GM23338 (cell line): ENCODE measurements at regions not wholly inside any gene's neighbourhood (a gene's known extent, or its start where the extent isn't known, plus 50 kb on each side); places are given as distances from the start of the nearest gene placed in this dataset.

Source experiments
- ATAC-seq: fragments of 200-7000 bp; cut with Tn5 transposase; 3 replicates; pipeline ENCODE4 v1.9.1; 2020
- DNase-seq: peaks from one replicate; pipeline ENCODE4 v3.0.0-alpha.2; 2015; ENCODE audit warnings: low spot score
- H2AFZ ChIP-seq: fragments of 200-600 bp; sonication (generic); 2 replicates; pipeline ENCODE4 v1.8.0; 2016; ENCODE audit warnings: antibody characterized with exemption, mild to moderate bottlenecking, moderate library complexity
- H3F3A ChIP-seq: fragments of 200-600 bp; sonication (generic); replicated peaks from 2 replicates; pipeline ENCODE4 v1.8.0; 2017; ENCODE audit warnings: antibody characterized with exemption, mixed run types, low read depth
- H3K27ac ChIP-seq: fragments of 200-600 bp; sonication (generic); 2 replicates; pipeline ENCODE4 v1.6.1; 2016; ENCODE audit warnings: low read depth
- H3K27me3 ChIP-seq: fragments of 200-600 bp; sonication (generic); 2 replicates; pipeline ENCODE4 v1.8.0; 2016; ENCODE audit warnings: mild to moderate bottlenecking, mixed run types, moderate library complexity; ENCODE audit not compliant: insufficient read depth
- H3K36me3 ChIP-seq: fragments of 200-600 bp; sonication (generic); 2 replicates; pipeline ENCODE4 v1.8.0; 2016; ENCODE audit warnings: mild to moderate bottlenecking; ENCODE audit not compliant: insufficient read depth
- H3K4me1 ChIP-seq: fragments of 200-600 bp; sonication (generic); 2 replicates; pipeline ENCODE4 v1.8.0; 2016; ENCODE audit warnings: mild to moderate bottlenecking, moderate library complexity; ENCODE audit not compliant: insufficient read depth
- H3K4me2 ChIP-seq: fragments of 200-600 bp; sonication (generic); 2 replicates; pipeline ENCODE4 v1.7.1; 2017; ENCODE audit warnings: mixed run types
- H3K4me3 ChIP-seq: fragments of 200-600 bp; sonication (generic); 2 replicates; pipeline ENCODE4 v1.6.1; 2016; ENCODE audit warnings: mixed run types
- H3K79me2 ChIP-seq: fragments of 200-600 bp; sonication (generic); replicated peaks from 2 replicates; pipeline ENCODE4 v1.8.0; 2017; ENCODE audit warnings: mild to moderate bottlenecking; ENCODE audit not compliant: insufficient read depth
- H3K9me2 ChIP-seq: fragments of 200-600 bp; sonication (generic); 2 replicates; pipeline ENCODE4 v1.8.0; 2017; ENCODE audit not compliant: insufficient read depth
- H4K20me1 ChIP-seq: fragments of 200-600 bp; sonication (generic); replicated peaks from 2 replicates; pipeline ENCODE4 v1.8.0; 2017; ENCODE audit warnings: mild to moderate bottlenecking; ENCODE audit not compliant: insufficient read depth
- H3K27ac Mint-ChIP-seq: 2 replicates; pipeline ENCODE4 v1.8.0; 2020; ENCODE audit warnings: inconsistent platforms, mild to moderate bottlenecking, moderate library complexity, mixed read lengths
- H3K27me3 Mint-ChIP-seq: 3 replicates; pipeline ENCODE4 v1.8.0; 2022; ENCODE audit warnings: low read depth, mild to moderate bottlenecking, moderate library complexity, mixed read lengths, inconsistent platforms; ENCODE audit not compliant: insufficient read depth, poor library complexity
- H3K36me3 Mint-ChIP-seq: 3 replicates; pipeline ENCODE4 v1.8.0; 2021; ENCODE audit warnings: low read depth, mild to moderate bottlenecking, inconsistent platforms, moderate library complexity, mixed read lengths
- H3K4me1 Mint-ChIP-seq: 3 replicates; pipeline ENCODE4 v1.8.0; 2020; ENCODE audit warnings: mild to moderate bottlenecking, inconsistent platforms, mixed read lengths
- H3K4me3 Mint-ChIP-seq: 3 replicates; pipeline ENCODE4 v1.8.0; 2021; ENCODE audit warnings: moderate library complexity, mild to moderate bottlenecking, inconsistent platforms, mixed read lengths
- H3K9me3 Mint-ChIP-seq: 3 replicates; pipeline ENCODE4 v1.8.0; 2020; ENCODE audit warnings: moderate library complexity, mild to moderate bottlenecking, inconsistent platforms, mixed read lengths
- CREB1 ChIP-seq: fragments of 250-450 bp; sonication (Bioruptor Pico); IDR thresholded peaks from 2 replicates; pipeline ENCODE4 v1.5.0; 2020; ENCODE audit warnings: low read depth, mild to moderate bottlenecking, moderate library complexity
- EZH2 ChIP-seq: fragments of 200-600 bp; sonication (generic); IDR thresholded peaks from one replicate; pipeline ENCODE4 v1.8.0; 2017; ENCODE audit warnings: antibody characterized with exemption, mild to moderate bottlenecking, low read depth; ENCODE audit not compliant: unreplicated experiment
- EZH2phosphoT487 ChIP-seq: fragments of 200-600 bp; sonication (generic); IDR thresholded peaks from one replicate; pipeline ENCODE4 v1.8.1; 2018; ENCODE audit warnings: antibody characterized with exemption; ENCODE audit not compliant: unreplicated experiment
- JUNB ChIP-seq: IDR thresholded peaks from one replicate; pipeline ENCODE4 v1.6.1; 2016; ENCODE audit warnings: antibody characterized with exemption; ENCODE audit not compliant: unreplicated experiment
- NANOG ChIP-seq: IDR thresholded peaks from 2 replicates; pipeline ENCODE4 v1.6.1; 2016; ENCODE audit warnings: antibody characterized with exemption, borderline replicate concordance
- POLR2AphosphoS5 ChIP-seq: IDR thresholded peaks from 2 replicates; pipeline ENCODE4 v1.6.1; 2016; ENCODE audit warnings: antibody characterized with exemption, low read depth
- STAT1 ChIP-seq: IDR thresholded peaks from one replicate; pipeline ENCODE4 v1.6.1; 2016; ENCODE audit warnings: antibody characterized with exemption; ENCODE audit not compliant: unreplicated experiment
- ZNF114 ChIP-seq: fragments of 250-450 bp; sonication (Bioruptor Pico); IDR thresholded peaks from 2 replicates; pipeline ENCODE4 v1.5.0; 2020; ENCODE audit warnings: mild to moderate bottlenecking, moderate library complexity
- ZNF331 ChIP-seq: fragments of 250-450 bp; sonication (Bioruptor Pico); IDR thresholded peaks from 2 replicates; pipeline ENCODE4 v1.5.0; 2020; ENCODE audit warnings: low read depth, mild to moderate bottlenecking, moderate library complexity
- TF ChIP-seq, protein P1 (sequence below): IDR thresholded peaks from 2 replicates; pipeline ENCODE4 v1.6.1; 2016; ENCODE audit warnings: antibody characterized with exemption
- TF ChIP-seq, protein P2 (sequence below), 2 experiments: fragments of 200-600 bp in 1 of 2; sonication (generic) in 1 of 2; conservative IDR thresholded peaks; 2 replicates each; pipeline versions ENCODE4 v1.5.1 to v1.6.1; 2016 to 2017; ENCODE audit warnings: antibody characterized with exemption in 2 of 2, low read depth in 2 of 2, mild to moderate bottlenecking in 2 of 2, moderate library complexity in 1 of 2
- TF ChIP-seq, protein P3 (sequence below): IDR thresholded peaks from one replicate; pipeline ENCODE4 v1.6.1; 2018; ENCODE audit warnings: antibody characterized with exemption; ENCODE audit not compliant: unreplicated experiment
- TF ChIP-seq, protein P4 (sequence below): fragments of 250-450 bp; sonication (Bioruptor Pico); IDR thresholded peaks from 2 replicates; pipeline ENCODE4 v1.5.0; 2020; ENCODE audit warnings: mild to moderate bottlenecking, moderate library complexity

DNA sequence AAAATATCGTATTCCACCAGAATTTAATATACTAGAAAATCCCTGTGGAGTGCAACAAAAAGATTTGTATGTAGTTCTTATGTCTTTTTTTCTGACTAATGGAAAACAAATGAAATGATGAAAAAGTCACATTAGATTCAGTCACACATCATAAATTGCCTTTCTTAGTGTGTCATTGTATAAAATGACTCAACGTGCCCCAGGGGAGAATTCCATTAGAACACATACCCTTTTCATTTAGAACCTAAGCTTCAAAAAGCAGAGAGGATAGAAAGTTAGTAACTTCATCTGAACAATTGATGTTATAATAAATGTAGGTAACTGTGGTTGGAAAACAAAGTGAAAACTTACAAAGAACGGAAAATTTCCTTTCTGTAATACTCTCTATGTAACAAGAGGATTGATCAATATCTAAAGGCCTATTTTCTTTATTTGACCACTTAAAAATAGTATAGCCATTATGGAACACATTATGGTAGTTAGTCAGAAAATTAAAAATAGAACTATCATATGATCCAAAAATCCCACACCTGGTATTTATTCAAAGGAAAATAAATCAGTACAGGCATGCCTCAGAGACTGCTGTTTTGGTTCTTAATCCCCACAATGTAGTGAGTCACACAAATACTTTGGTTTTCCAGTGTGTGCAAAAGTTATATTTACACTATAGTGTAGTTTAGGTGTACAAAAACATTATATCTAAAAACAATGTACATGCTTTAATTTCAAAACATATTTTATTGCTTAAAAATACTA, 1016.1 kb downstream of the KCNT2 start:
- Mint-ChIP-seq H3K9me3 (no peaks in the 10 kb centered on the region), H3K27ac (no peak overlapping the region), H3K4me3 (no peak overlapping the region), H3K27me3 (no peaks in the 10 kb centered on the region), H3K4me1 (no peaks in the 10 kb centered on the region), H3K36me3 (no peaks in the 10 kb centered on the region)
- no peaks in the 10 kb centered on the region for H3F3A ChIP-seq
- H3K4me3 ChIP-seq: no peak overlapping the region
- no peaks in the 10 kb centered on the region for H4K20me1 ChIP-seq
- H3K36me3 ChIP-seq: no peaks in the 10 kb centered on the region
- no peak overlapping the region for H3K27ac ChIP-seq
- H3K4me1 ChIP-seq: no peaks in the 10 kb centered on the region
- no peaks in the 10 kb centered on the region for H3K27me3 ChIP-seq
- no peak overlapping the region for H2AFZ ChIP-seq
- no peak for TF ChIP-seq NANOG
- TF ChIP-seq ZNF114: no peak
- no peak for TF ChIP-seq CREB1 (CRISPR knock-in tag)
- TF ChIP-seq, protein P1, sequence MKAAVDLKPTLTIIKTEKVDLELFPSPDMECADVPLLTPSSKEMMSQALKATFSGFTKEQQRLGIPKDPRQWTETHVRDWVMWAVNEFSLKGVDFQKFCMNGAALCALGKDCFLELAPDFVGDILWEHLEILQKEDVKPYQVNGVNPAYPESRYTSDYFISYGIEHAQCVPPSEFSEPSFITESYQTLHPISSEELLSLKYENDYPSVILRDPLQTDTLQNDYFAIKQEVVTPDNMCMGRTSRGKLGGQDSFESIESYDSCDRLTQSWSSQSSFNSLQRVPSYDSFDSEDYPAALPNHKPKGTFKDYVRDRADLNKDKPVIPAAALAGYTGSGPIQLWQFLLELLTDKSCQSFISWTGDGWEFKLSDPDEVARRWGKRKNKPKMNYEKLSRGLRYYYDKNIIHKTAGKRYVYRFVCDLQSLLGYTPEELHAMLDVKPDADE: no peak
- TF ChIP-seq JUNB: no peak
- no peak for TF ChIP-seq STAT1
- TF ChIP-seq, protein P2, sequence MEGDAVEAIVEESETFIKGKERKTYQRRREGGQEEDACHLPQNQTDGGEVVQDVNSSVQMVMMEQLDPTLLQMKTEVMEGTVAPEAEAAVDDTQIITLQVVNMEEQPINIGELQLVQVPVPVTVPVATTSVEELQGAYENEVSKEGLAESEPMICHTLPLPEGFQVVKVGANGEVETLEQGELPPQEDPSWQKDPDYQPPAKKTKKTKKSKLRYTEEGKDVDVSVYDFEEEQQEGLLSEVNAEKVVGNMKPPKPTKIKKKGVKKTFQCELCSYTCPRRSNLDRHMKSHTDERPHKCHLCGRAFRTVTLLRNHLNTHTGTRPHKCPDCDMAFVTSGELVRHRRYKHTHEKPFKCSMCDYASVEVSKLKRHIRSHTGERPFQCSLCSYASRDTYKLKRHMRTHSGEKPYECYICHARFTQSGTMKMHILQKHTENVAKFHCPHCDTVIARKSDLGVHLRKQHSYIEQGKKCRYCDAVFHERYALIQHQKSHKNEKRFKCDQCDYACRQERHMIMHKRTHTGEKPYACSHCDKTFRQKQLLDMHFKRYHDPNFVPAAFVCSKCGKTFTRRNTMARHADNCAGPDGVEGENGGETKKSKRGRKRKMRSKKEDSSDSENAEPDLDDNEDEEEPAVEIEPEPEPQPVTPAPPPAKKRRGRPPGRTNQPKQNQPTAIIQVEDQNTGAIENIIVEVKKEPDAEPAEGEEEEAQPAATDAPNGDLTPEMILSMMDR (conservative IDR thresholded peaks at IDR 0.05; ENCODE audit: low read depth in 2 of 2): no peak
- TF ChIP-seq POLR2AphosphoS5: no peak
- TF ChIP-seq, protein P3, sequence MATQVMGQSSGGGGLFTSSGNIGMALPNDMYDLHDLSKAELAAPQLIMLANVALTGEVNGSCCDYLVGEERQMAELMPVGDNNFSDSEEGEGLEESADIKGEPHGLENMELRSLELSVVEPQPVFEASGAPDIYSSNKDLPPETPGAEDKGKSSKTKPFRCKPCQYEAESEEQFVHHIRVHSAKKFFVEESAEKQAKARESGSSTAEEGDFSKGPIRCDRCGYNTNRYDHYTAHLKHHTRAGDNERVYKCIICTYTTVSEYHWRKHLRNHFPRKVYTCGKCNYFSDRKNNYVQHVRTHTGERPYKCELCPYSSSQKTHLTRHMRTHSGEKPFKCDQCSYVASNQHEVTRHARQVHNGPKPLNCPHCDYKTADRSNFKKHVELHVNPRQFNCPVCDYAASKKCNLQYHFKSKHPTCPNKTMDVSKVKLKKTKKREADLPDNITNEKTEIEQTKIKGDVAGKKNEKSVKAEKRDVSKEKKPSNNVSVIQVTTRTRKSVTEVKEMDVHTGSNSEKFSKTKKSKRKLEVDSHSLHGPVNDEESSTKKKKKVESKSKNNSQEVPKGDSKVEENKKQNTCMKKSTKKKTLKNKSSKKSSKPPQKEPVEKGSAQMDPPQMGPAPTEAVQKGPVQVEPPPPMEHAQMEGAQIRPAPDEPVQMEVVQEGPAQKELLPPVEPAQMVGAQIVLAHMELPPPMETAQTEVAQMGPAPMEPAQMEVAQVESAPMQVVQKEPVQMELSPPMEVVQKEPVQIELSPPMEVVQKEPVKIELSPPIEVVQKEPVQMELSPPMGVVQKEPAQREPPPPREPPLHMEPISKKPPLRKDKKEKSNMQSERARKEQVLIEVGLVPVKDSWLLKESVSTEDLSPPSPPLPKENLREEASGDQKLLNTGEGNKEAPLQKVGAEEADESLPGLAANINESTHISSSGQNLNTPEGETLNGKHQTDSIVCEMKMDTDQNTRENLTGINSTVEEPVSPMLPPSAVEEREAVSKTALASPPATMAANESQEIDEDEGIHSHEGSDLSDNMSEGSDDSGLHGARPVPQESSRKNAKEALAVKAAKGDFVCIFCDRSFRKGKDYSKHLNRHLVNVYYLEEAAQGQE: no peak
- TF ChIP-seq ZNF331 (CRISPR knock-in tag): no peak
- TF ChIP-seq EZH2: no peak
- TF ChIP-seq, protein P4, sequence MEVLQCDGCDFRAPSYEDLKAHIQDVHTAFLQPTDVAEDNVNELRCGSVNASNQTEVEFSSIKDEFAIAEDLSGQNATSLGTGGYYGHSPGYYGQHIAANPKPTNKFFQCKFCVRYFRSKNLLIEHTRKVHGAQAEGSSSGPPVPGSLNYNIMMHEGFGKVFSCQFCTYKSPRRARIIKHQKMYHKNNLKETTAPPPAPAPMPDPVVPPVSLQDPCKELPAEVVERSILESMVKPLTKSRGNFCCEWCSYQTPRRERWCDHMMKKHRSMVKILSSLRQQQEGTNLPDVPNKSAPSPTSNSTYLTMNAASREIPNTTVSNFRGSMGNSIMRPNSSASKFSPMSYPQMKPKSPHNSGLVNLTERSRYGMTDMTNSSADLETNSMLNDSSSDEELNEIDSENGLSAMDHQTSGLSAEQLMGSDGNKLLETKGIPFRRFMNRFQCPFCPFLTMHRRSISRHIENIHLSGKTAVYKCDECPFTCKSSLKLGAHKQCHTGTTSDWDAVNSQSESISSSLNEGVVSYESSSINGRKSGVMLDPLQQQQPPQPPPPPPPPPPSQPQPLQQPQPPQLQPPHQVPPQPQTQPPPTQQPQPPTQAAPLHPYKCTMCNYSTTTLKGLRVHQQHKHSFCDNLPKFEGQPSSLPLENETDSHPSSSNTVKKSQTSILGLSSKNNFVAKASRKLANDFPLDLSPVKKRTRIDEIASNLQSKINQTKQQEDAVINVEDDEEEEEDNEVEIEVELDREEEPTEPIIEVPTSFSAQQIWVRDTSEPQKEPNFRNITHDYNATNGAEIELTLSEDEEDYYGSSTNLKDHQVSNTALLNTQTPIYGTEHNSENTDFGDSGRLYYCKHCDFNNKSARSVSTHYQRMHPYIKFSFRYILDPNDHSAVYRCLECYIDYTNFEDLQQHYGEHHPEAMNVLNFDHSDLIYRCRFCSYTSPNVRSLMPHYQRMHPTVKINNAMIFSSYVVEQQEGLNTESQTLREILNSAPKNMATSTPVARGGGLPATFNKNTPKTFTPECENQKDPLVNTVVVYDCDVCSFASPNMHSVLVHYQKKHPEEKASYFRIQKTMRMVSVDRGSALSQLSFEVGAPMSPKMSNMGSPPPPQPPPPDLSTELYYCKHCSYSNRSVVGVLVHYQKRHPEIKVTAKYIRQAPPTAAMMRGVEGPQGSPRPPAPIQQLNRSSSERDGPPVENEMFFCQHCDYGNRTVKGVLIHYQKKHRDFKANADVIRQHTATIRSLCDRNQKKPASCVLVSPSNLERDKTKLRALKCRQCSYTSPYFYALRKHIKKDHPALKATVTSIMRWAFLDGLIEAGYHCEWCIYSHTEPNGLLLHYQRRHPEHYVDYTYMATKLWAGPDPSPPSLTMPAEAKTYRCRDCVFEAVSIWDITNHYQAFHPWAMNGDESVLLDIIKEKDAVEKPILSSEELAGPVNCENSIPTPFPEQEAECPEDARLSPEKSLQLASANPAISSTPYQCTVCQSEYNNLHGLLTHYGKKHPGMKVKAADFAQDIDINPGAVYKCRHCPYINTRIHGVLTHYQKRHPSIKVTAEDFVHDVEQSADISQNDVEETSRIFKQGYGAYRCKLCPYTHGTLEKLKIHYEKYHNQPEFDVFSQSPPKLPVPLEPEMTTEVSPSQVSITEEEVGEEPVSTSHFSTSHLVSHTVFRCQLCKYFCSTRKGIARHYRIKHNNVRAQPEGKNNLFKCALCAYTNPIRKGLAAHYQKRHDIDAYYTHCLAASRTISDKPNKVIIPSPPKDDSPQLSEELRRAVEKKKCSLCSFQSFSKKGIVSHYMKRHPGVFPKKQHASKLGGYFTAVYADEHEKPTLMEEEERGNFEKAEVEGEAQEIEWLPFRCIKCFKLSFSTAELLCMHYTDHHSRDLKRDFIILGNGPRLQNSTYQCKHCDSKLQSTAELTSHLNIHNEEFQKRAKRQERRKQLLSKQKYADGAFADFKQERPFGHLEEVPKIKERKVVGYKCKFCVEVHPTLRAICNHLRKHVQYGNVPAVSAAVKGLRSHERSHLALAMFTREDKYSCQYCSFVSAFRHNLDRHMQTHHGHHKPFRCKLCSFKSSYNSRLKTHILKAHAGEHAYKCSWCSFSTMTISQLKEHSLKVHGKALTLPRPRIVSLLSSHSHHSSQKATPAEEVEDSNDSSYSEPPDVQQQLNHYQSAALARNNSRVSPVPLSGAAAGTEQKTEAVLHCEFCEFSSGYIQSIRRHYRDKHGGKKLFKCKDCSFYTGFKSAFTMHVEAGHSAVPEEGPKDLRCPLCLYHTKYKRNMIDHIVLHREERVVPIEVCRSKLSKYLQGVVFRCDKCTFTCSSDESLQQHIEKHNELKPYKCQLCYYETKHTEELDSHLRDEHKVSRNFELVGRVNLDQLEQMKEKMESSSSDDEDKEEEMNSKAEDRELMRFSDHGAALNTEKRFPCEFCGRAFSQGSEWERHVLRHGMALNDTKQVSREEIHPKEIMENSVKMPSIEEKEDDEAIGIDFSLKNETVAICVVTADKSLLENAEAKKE (CRISPR knock-in tag): no peak
- no peak for TF ChIP-seq EZH2phosphoT487
- H3K9me2 ChIP-seq: no peaks in the 10 kb centered on the region
- H3K79me2 ChIP-seq: no peaks in the 10 kb centered on the region
- DNase-seq: no peak
- no peak overlapping the region for H3K4me2 ChIP-seq
- ATAC-seq: no peak
